ENCODE measurements at regions not wholly inside any gene's neighbourhood (a gene's known extent, or its start where the extent isn't known, plus 50 kb on each side); places are given as distances from the start of the nearest gene placed in this dataset.

DNA sequence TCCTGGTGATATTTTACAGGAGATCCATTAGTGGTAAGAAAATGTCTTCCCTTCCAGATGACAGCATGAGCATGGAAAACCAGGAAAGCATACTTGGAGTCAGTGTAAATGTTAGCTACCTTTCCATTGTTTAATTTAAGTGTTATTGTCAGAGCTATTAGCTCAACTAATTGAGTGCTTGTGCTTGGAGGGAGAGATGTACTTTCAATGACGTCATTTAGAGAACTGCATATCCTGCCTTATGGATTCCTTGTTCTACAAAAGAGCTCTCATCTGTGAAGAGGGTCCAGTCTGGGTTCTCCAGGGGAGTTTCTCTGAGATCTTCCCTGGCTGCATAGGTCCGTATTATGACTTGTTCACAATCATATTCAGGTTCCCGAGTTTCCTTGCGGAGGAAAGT, 687.2 kb downstream of the TBL1XR1 start:
- TF ChIP-seq ZNF431 (CRISPR knock-in tag; IDR thresholded peaks at IDR 0.05): no peak
- no peak for TF ChIP-seq CTCF (IDR thresholded peaks at IDR 0.05 in 2 of 3, conservative IDR thresholded peaks at IDR 0.05 in 1 of 3; ENCODE audit: insufficient read depth in 2 of 3, low read depth in 1 of 3, low read length in 3 of 3)
- TF ChIP-seq ZNF449 (CRISPR knock-in tag; IDR thresholded peaks at IDR 0.05): no peak
- TF ChIP-seq CREB1 (IDR thresholded peaks at IDR 0.05): no peak
- no peak for TF ChIP-seq CREB1 (CRISPR knock-in tag; IDR thresholded peaks at IDR 0.05)
- TF ChIP-seq, protein P1, sequence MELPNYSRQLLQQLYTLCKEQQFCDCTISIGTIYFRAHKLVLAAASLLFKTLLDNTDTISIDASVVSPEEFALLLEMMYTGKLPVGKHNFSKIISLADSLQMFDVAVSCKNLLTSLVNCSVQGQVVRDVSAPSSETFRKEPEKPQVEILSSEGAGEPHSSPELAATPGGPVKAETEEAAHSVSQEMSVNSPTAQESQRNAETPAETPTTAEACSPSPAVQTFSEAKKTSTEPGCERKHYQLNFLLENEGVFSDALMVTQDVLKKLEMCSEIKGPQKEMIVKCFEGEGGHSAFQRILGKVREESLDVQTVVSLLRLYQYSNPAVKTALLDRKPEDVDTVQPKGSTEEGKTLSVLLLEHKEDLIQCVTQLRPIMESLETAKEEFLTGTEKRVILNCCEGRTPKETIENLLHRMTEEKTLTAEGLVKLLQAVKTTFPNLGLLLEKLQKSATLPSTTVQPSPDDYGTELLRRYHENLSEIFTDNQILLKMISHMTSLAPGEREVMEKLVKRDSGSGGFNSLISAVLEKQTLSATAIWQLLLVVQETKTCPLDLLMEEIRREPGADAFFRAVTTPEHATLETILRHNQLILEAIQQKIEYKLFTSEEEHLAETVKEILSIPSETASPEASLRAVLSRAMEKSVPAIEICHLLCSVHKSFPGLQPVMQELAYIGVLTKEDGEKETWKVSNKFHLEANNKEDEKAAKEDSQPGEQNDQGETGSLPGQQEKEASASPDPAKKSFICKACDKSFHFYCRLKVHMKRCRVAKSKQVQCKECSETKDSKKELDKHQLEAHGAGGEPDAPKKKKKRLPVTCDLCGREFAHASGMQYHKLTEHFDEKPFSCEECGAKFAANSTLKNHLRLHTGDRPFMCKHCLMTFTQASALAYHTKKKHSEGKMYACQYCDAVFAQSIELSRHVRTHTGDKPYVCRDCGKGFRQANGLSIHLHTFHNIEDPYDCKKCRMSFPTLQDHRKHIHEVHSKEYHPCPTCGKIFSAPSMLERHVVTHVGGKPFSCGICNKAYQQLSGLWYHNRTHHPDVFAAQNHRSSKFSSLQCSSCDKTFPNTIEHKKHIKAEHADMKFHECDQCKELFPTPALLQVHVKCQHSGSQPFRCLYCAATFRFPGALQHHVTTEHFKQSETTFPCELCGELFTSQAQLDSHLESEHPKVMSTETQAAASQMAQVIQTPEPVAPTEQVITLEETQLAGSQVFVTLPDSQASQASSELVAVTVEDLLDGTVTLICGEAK (IDR thresholded peaks at IDR 0.05): no peak
- TF ChIP-seq, protein P1 (CRISPR knock-in tag; IDR thresholded peaks at IDR 0.05): no peak
- TF ChIP-seq BRCA1 (IDR thresholded peaks at IDR 0.05): no peak
- TF ChIP-seq BRCA1 (CRISPR knock-in tag; IDR thresholded peaks at IDR 0.05): no peak
- no peak for TF ChIP-seq SP1 (CRISPR knock-in tag; IDR thresholded peaks at IDR 0.05)
- no peak for TF ChIP-seq ZBTB2 (IDR thresholded peaks at IDR 0.05)

All from K562 (cell line).